BLaER1 treated with 17β-estradiol and CSF1 and Interleukin-3, amounts not matched to agents 10 nM and 100 nM (cell line): ENCODE measurements at regions not wholly inside any gene's neighbourhood (a gene's known extent, or its start where the extent isn't known, plus 50 kb on each side); places are given as distances from the start of the nearest gene placed in this dataset.

Experiments used
- H3K27ac ChIP-seq, 11 experiments: shearing (Covaris generic); formaldehyde crosslinking; 2 replicates each; pipeline ENCODE4 v1.8.1; 2022
- H3K27me3 ChIP-seq, 11 experiments: shearing (Covaris generic); formaldehyde crosslinking; 2 replicates each; pipeline ENCODE4 v1.8.1; 2022
- H3K36me3 ChIP-seq, 11 experiments: shearing (Covaris generic); formaldehyde crosslinking; 2 replicates each; pipeline ENCODE4 v1.8.1; 2022
- H3K4me1 ChIP-seq, 10 experiments: shearing (Covaris generic); formaldehyde crosslinking; 2 replicates each; pipeline ENCODE4 v1.8.1; 2022
- H3K4me2 ChIP-seq, 11 experiments: shearing (Covaris generic); formaldehyde crosslinking; 2 replicates each; pipeline ENCODE4 v1.8.1; 2022
- H3K4me3 ChIP-seq, 10 experiments: shearing (Covaris generic); formaldehyde crosslinking; 2 replicates each; pipeline ENCODE4 v1.8.1; 2022
- H3K9ac ChIP-seq, 11 experiments: shearing (Covaris generic); formaldehyde crosslinking; 2 replicates each; pipeline ENCODE4 v1.8.1; 2022
- H3K9me3 ChIP-seq, 11 experiments: shearing (Covaris generic); formaldehyde crosslinking; replicated peaks in 1 of 11; 2 replicates each; pipeline ENCODE4 v1.8.1; 2022
- H4K20me1 ChIP-seq, 11 experiments: shearing (Covaris generic); formaldehyde crosslinking; 2 replicates each; pipeline ENCODE4 v1.8.1; 2022
- Cebpa-rat ChIP-seq, 11 experiments: shearing (Covaris generic); IDR thresholded peaks; 2 replicates each; pipeline ENCODE4 v1.8.1; 2022

DNA sequence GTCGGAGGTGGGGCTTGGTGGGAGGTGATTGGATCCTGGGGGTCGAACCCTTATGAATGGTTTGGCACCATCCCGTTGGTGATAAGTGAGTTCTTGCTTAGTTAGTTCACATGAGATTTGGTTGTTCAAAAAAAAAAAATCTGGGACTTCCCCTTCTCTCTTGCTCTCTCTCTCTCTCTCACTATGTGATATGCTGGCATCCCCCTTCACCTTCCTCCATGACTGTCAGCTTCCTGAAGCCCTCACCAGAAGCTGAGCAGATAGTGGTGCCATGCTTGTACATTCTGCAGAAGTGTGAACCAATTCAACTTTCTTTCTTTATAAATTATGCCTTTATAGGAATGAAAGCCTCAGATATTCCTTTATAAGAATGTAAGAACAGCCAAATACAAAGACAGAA, 269.7 kb upstream of the APCDD1 start:
- peaks cover 0 to 17% (median 5%) of the 10 kb centered on the region in 10 experiments; a peak in 11 of 20 replicates for H3K4me1 ChIP-seq
- no peaks in the 10 kb centered on the region for H3K27me3 ChIP-seq
- H4K20me1 ChIP-seq = no peaks in the 10 kb centered on the region
- no peak overlapping the region for H3K9ac ChIP-seq
- no peak for TF ChIP-seq Cebpa-rat (IDR thresholded peaks at IDR 0.05)
- no peak overlapping the region for H3K27ac ChIP-seq
- no peaks in the 10 kb centered on the region for H3K36me3 ChIP-seq
- peaks cover 16 to 48% (median 23%) of the 10 kb centered on the region in 11 experiments for H3K9me3 ChIP-seq
- no peak overlapping the region for H3K4me3 ChIP-seq
- peak overlapping the region in 2 of 11 experiments; percentile 23 to 27; a peak in 2 of 22 replicates for H3K4me2 ChIP-seq

DNA sequence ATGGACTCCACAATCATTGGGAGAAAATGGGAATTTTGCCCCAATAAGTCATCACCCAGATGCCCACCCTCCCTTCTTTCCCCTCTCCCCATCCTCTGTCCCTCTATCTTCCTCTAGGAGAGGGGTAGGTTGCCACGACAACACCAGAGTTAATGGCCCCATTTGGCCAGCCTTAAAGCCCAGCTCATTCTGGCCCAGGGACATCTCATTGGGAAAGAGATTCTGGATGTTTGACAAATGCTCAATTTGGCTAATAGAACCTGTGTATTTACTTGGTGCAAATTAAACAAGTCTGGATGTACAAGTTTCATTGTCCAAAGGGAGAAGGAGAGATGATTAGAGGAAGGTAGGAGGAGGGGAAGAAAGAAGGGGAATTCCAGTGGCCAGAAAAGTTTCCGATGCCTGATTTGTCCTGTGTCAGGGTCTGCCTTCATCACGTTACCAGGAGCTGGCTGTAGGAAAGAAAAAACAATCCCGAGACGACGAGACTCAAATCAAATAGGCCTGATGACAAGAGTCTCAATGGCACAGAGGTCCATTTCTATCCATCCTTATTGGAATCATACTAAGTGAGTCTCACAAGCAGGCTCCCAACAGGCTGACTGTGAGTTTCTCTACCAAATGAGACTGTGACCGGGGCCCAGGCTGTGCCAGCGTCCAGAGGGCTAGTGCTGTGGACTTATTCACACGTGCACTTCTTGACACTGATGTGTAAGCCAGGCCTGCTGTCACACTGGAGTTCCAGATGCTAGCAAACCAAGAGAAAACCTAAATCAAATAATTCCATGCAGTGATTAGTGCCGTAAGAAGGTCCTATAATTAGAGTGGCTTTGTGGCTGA, 265.2 kb upstream of the APCDD1 start:
- Histone ChIP-seq H3K4me1 (peaks cover 0 to 21% (median 8%) of the 10 kb centered on the region in 10 experiments; a peak in 11 of 20 replicates), H3K4me2 (peak overlapping the region in 7 of 11 experiments; percentile 3 to 69 (median 35); a peak in 11 of 22 replicates), H3K4me3 (no peak overlapping the region), H3K9me3 (peaks cover 9 to 32% (median 19%) of the 10 kb centered on the region in 11 experiments; a peak in 21 of 22 replicates), H4K20me1 (no peaks in the 10 kb centered on the region), H3K9ac (no peak overlapping the region), H3K27me3 (no peaks in the 10 kb centered on the region), H3K27ac (no peak overlapping the region), H3K36me3 (no peaks in the 10 kb centered on the region)
- TF ChIP-seq Cebpa-rat (IDR thresholded peaks at IDR 0.05) = no peak

- Histone ChIP-seq H3K27me3 (no peaks in the 10 kb centered on the region), H3K36me3 (no peaks in the 10 kb centered on the region), H3K4me1 (peaks cover 0 to 14% (median 8%) of the 10 kb centered on the region in 10 experiments; a peak in 11 of 20 replicates), H3K4me2 (no peak overlapping the region), H3K27ac (no peak overlapping the region), H3K4me3 (no peak overlapping the region), H4K20me1 (no peaks in the 10 kb centered on the region), H3K9ac (no peak overlapping the region), H3K9me3 (peaks cover 9 to 32% (median 19%) of the 10 kb centered on the region in 11 experiments; a peak in 21 of 22 replicates)
- no peak for TF ChIP-seq Cebpa-rat (IDR thresholded peaks at IDR 0.05)
These were observed 263.9 kb upstream of the APCDD1 start for GRCh38 chr18:10190564-10190963.

DNA sequence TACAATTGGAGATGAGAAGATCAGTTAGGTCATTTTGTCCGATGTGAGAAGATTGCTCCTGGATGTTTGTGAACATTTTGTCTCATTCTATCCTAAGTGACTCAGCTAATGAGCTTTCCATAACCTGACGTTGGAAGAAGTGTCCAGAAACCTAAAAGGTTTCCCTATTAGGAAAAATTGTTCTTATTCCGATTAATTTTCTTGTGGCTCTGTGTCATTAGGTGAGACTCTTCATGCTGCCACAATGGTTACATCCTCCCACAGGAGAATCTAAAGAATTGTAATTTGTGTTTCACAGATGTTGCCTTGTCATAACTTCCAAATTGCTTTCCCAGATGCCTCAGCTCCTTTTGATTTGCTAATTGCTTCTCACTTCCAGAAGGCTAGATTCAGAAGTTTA, 261.0 kb upstream of the APCDD1 start:
- Histone ChIP-seq H3K4me3 (no peak overlapping the region), H3K27ac (no peak overlapping the region), H4K20me1 (no peaks in the 10 kb centered on the region), H3K9me3 (peaks cover 0 to 13% (median 7%) of the 10 kb centered on the region in 11 experiments; a peak in 7 of 22 replicates), H3K9ac (no peak overlapping the region), H3K4me2 (no peak overlapping the region), H3K27me3 (no peaks in the 10 kb centered on the region), H3K36me3 (no peaks in the 10 kb centered on the region), H3K4me1 (peaks cover 0 to 18% (median 8%) of the 10 kb centered on the region in 10 experiments; a peak in 11 of 20 replicates)
- TF ChIP-seq Cebpa-rat (IDR thresholded peaks at IDR 0.05) = no peak

DNA sequence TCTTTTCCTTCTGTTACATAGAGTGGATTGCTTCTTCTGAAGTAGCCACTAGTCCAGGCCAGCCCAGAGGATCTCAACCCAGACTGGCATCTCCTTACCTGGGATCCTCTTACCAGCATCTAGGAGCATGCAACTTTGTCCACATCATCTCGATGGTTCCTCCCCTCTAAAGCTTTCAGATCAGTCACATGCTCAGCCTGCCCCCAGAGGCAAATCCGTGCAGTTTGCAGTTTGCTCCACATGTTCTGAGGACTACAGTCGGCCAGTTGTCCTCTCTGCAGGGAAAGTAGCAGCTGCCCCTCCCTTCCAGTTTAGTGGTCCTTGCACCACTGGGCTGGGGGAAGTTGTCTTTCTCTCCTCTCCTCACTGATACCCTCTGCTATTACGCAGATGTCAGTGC, 259.8 kb upstream of the APCDD1 start:
- TF ChIP-seq Cebpa-rat (IDR thresholded peaks at IDR 0.05) = no peak
- Histone ChIP-seq H3K4me1 (peaks cover 0 to 11% (median 5%) of the 10 kb centered on the region in 10 experiments; a peak in 11 of 20 replicates), H3K4me3 (no peak overlapping the region), H3K36me3 (no peaks in the 10 kb centered on the region), H3K27ac (no peak overlapping the region), H3K9me3 (peaks cover 0 to 13% (median 7%) of the 10 kb centered on the region in 11 experiments; a peak in 7 of 22 replicates), H4K20me1 (no peaks in the 10 kb centered on the region), H3K4me2 (no peak overlapping the region), H3K27me3 (no peaks in the 10 kb centered on the region), H3K9ac (no peak overlapping the region)

DNA sequence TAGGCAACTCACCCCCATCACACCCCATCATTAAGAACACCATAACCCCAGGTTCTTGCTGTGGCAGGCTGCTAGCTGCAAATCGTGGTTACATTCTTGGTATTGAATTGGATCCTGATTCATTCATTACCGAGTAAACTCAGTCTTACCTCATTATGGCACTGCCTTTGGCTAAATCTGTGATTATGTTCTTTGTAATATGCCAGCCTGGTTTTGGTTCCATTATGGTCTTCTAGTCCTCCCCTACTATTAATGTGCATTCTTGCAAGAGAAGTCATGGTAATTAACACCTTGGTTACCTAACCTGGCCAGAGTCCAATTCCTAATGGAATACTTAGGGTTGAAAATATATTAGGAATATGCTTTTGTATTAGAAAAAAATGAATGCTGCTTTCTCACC, 258.9 kb upstream of the APCDD1 start:
- Histone ChIP-seq H3K36me3 (no peaks in the 10 kb centered on the region), H3K9ac (no peak overlapping the region), H3K27me3 (no peaks in the 10 kb centered on the region), H3K9me3 (peaks cover 0 to 13% (median 7%) of the 10 kb centered on the region in 11 experiments; a peak in 7 of 22 replicates), H3K27ac (no peak overlapping the region), H3K4me2 (no peak overlapping the region), H3K4me3 (no peak overlapping the region), H4K20me1 (no peaks in the 10 kb centered on the region), H3K4me1 (0 out of 20 replicates have a peak, but pooled peaks cover 0 to 4% (median 0%) of the 10 kb centered on the region in 10 experiments)
- no peak for TF ChIP-seq Cebpa-rat (IDR thresholded peaks at IDR 0.05)

GRCh38 chr18:10197097-10197496, 257.3 kb upstream of the APCDD1 start:
- Histone ChIP-seq H3K9me3 (no peaks in the 10 kb centered on the region), H3K27me3 (no peaks in the 10 kb centered on the region), H3K4me2 (0 out of 22 replicates have a peak overlapping the region, but pooled peaks of 1 of the 11 experiments have one; percentile 3), H3K27ac (no peak overlapping the region), H3K9ac (no peak overlapping the region), H3K36me3 (no peaks in the 10 kb centered on the region), H3K4me3 (no peak overlapping the region), H3K4me1 (peaks cover 0 to 16% (median 0%) of the 10 kb centered on the region in 10 experiments; a peak in 8 of 20 replicates), H4K20me1 (no peaks in the 10 kb centered on the region)
- TF ChIP-seq Cebpa-rat (IDR thresholded peaks at IDR 0.05) = no peak

GRCh38 chr18:10201226-10201625, 253.2 kb upstream of the APCDD1 start:
- 0 out of 22 replicates have a peak overlapping the region, but pooled peaks of 2 of the 11 experiments have one; percentile 6 to 8 for H3K27ac ChIP-seq
- H3K9ac ChIP-seq = no peak overlapping the region
- H3K4me3 ChIP-seq = no peak overlapping the region
- H3K27me3 ChIP-seq = no peaks in the 10 kb centered on the region
- H3K4me2 ChIP-seq = peak overlapping the region in 2 of 11 experiments; percentile 45 to 48; a peak in 5 of 22 replicates
- no peaks in the 10 kb centered on the region for H3K36me3 ChIP-seq
- no peaks in the 10 kb centered on the region for H4K20me1 ChIP-seq
- H3K9me3 ChIP-seq = no peaks in the 10 kb centered on the region
- TF ChIP-seq Cebpa-rat (IDR thresholded peaks at IDR 0.05) = no peak
- peaks cover 0 to 18% (median 0%) of the 10 kb centered on the region in 10 experiments; a peak in 8 of 20 replicates for H3K4me1 ChIP-seq

GRCh38 chr18:10201659-10202058, 252.8 kb upstream of the APCDD1 start:
- Histone ChIP-seq H3K4me3 (no peak overlapping the region), H3K27ac (0 out of 22 replicates have a peak overlapping the region, but pooled peaks of 2 of the 11 experiments have one; percentile 6 to 8), H3K36me3 (no peaks in the 10 kb centered on the region), H3K27me3 (no peaks in the 10 kb centered on the region), H3K4me2 (peak overlapping the region in 3 of 11 experiments; percentile 5 to 48 (median 45); a peak in 5 of 22 replicates), H4K20me1 (no peaks in the 10 kb centered on the region), H3K4me1 (peaks cover 0 to 18% (median 0%) of the 10 kb centered on the region in 10 experiments; a peak in 8 of 20 replicates), H3K9me3 (no peaks in the 10 kb centered on the region), H3K9ac (no peak overlapping the region)
- no peak for TF ChIP-seq Cebpa-rat (IDR thresholded peaks at IDR 0.05)
